ENCODE measurements at regions not wholly inside any gene's neighbourhood (a gene's known extent, or its start where the extent isn't known, plus 50 kb on each side); places are given as distances from the start of the nearest gene placed in this dataset.

- intact Hi-C loops (cut with DNase I, micrococcal nuclease): no loop called here
- H3K4me3 ChIP-seq (ENCODE audit: low read length): no peak overlapping the region
- no peak overlapping the region for H3K27ac Mint-ChIP-seq
- H3K27me3 Mint-ChIP-seq: peaks cover 3% of the 10 kb centered on the region
- ChIA-PET CTCF (no interaction called here), POLR2A (no interaction called here)
- TF ChIP-seq CTCF (IDR thresholded peaks at IDR 0.05): no peak
- H3K9me3 Mint-ChIP-seq: no peaks in the 10 kb centered on the region
- no peaks in the 10 kb centered on the region for H3K27me3 ChIP-seq (ENCODE audit: control insufficient read depth in 1 of 2, insufficient read depth in 2 of 2, low read length in 2 of 2)
- no peaks in the 10 kb centered on the region for H3K4me1 ChIP-seq (ENCODE audit: insufficient read depth, low read length)
- ATAC-seq (ENCODE audit: poor library complexity): no peak
- no peak overlapping the region for H3K4me3 Mint-ChIP-seq
- no peaks in the 10 kb centered on the region for H3K4me1 Mint-ChIP-seq (ENCODE audit: low read depth)
- H3K36me3 Mint-ChIP-seq (ENCODE audit: low read depth): no peaks in the 10 kb centered on the region
- H3K27ac ChIP-seq (ENCODE audit: low read depth in 1 of 2, low read length in 2 of 2): no peak overlapping the region
- no peak for DNase-seq
- H3K36me3 ChIP-seq (ENCODE audit: insufficient read depth, low read length): no peaks in the 10 kb centered on the region
- H3K9me3 ChIP-seq (ENCODE audit: control insufficient read depth in 1 of 2, insufficient read depth in 1 of 2, low read length in 2 of 2): no peaks in the 10 kb centered on the region
Measured at GRCh38 chr12:62003701-62004100, 256.5 kb upstream of the USP15 start.

GRCh38 chr12:62005615-62006014, 254.6 kb upstream of the USP15 start:
- H3K9me3 Mint-ChIP-seq: no peaks in the 10 kb centered on the region
- intact Hi-C loops (cut with DNase I, micrococcal nuclease): loop anchor here in 1 of 2 experiments (5.0 kb wide), 1 partner anchor 187 kb away; a partner anchor contains a TSS
- no peaks in the 10 kb centered on the region for H3K4me1 Mint-ChIP-seq (ENCODE audit: low read depth)
- no peak overlapping the region for H3K4me3 Mint-ChIP-seq
- no peaks in the 10 kb centered on the region for H3K36me3 ChIP-seq (ENCODE audit: insufficient read depth, low read length)
- no peak overlapping the region for H3K4me3 ChIP-seq (ENCODE audit: low read length)
- peaks cover 3% of the 10 kb centered on the region for H3K27me3 Mint-ChIP-seq
- CTCF ChIA-PET: no interaction called here
- H3K9me3 ChIP-seq (ENCODE audit: control insufficient read depth in 1 of 2, insufficient read depth in 1 of 2, low read length in 2 of 2): peaks cover 0 to 7% of the 10 kb centered on the region in 2 experiments
- no peaks in the 10 kb centered on the region for H3K36me3 Mint-ChIP-seq (ENCODE audit: low read depth)
- no peak overlapping the region for H3K27ac Mint-ChIP-seq
- DNase-seq: no peak
- no peak for TF ChIP-seq CTCF (IDR thresholded peaks at IDR 0.05)
- POLR2A ChIA-PET: no interaction called here
- no peaks in the 10 kb centered on the region for H3K27me3 ChIP-seq (ENCODE audit: control insufficient read depth in 1 of 2, insufficient read depth in 2 of 2, low read length in 2 of 2)
- no peak overlapping the region for H3K27ac ChIP-seq (ENCODE audit: low read depth in 1 of 2, low read length in 2 of 2)
- H3K4me1 ChIP-seq (ENCODE audit: insufficient read depth, low read length): no peaks in the 10 kb centered on the region
- no peak for ATAC-seq (ENCODE audit: poor library complexity)

- Histone ChIP-seq H3K9me3 (ENCODE audit: control insufficient read depth in 1 of 2, insufficient read depth in 1 of 2, low read length in 2 of 2) (peaks cover 0 to 7% of the 10 kb centered on the region in 2 experiments), H3K4me3 (ENCODE audit: low read length) (no peak overlapping the region), H3K36me3 (ENCODE audit: insufficient read depth, low read length) (no peaks in the 10 kb centered on the region), H3K4me1 (ENCODE audit: insufficient read depth, low read length) (no peaks in the 10 kb centered on the region), H3K27me3 (ENCODE audit: control insufficient read depth in 1 of 2, insufficient read depth in 2 of 2, low read length in 2 of 2) (no peaks in the 10 kb centered on the region), H3K27ac (ENCODE audit: low read depth in 1 of 2, low read length in 2 of 2) (no peak overlapping the region)
- peaks cover 3% of the 10 kb centered on the region for H3K27me3 Mint-ChIP-seq
- peak; percentile 75 for TF ChIP-seq CTCF (IDR thresholded peaks at IDR 0.05)
- CTCF ChIA-PET: no interaction called here
- POLR2A ChIA-PET: no interaction called here
- H3K4me1 Mint-ChIP-seq (ENCODE audit: low read depth): no peaks in the 10 kb centered on the region
- H3K27ac Mint-ChIP-seq: no peak overlapping the region
- intact Hi-C loops (cut with DNase I, micrococcal nuclease): loop anchor here in 1 of 2 experiments (5.0 kb wide), 1 partner anchor 186 kb away; a partner anchor contains a TSS
- DNase-seq (peak in 5 of 14 experiments; percentile 8 to 53 (median 28)), ATAC-seq (ENCODE audit: poor library complexity) (no peak)
- H3K36me3 Mint-ChIP-seq (ENCODE audit: low read depth): no peaks in the 10 kb centered on the region
- no peak overlapping the region for H3K4me3 Mint-ChIP-seq
- no peaks in the 10 kb centered on the region for H3K9me3 Mint-ChIP-seq
Measured at GRCh38 chr12:62006076-62006732, 254.0 kb upstream of the USP15 start.
